SU-DHL-6 (cell line): ENCODE measurements at regions not wholly inside any gene's neighbourhood (a gene's known extent, or its start where the extent isn't known, plus 50 kb on each side); places are given as distances from the start of the nearest gene placed in this dataset.

Experiments
- H2AFZ ChIP-seq: fragments of 200-600 bp; sonication (generic); 2 replicates; pipeline ENCODE4 v1.6.1; 2014; ENCODE audit warnings: low read depth, mild to moderate bottlenecking, moderate library complexity, mixed read lengths, antibody characterized with exemption, low read length; ENCODE audit not compliant: severe bottlenecking
- H3F3A ChIP-seq: fragments of 200-600 bp; shearing (Covaris generic); 2 replicates; pipeline ENCODE4 v1.6.0; 2016; ENCODE audit warnings: antibody characterized with exemption, mild to moderate bottlenecking; ENCODE audit not compliant: insufficient read depth
- H3K27ac ChIP-seq: fragments of 200-600 bp; sonication (generic); 2 replicates; pipeline ENCODE4 v1.5.1; 2016; ENCODE audit warnings: low read depth, mild to moderate bottlenecking, low read length, moderate library complexity, mixed read lengths
- H3K27me3 ChIP-seq: fragments of 200-600 bp; sonication (generic), shearing (Covaris generic); 2 replicates; pipeline ENCODE4 v1.6.0; 2014; ENCODE audit warnings: mild to moderate bottlenecking, low read length
- H3K36me3 ChIP-seq: fragments of 200-600 bp; sonication (generic); 2 replicates; pipeline ENCODE4 v1.6.1; 2014; ENCODE audit warnings: mild to moderate bottlenecking, low read length, mixed read lengths
- H3K4me2 ChIP-seq: fragments of 300-600, 200-600 bp; shearing (Covaris generic), sonication (generic); 2 replicates; pipeline ENCODE4 v1.6.0; 2014; ENCODE audit warnings: low read length, low read depth, mild to moderate bottlenecking; ENCODE audit not compliant: poor library complexity, severe bottlenecking
- H3K4me3 ChIP-seq: fragments of 200-600 bp; sonication (generic); 2 replicates; pipeline ENCODE4 v1.5.1; 2014; ENCODE audit warnings: antibody characterized with exemption, low read length, mild to moderate bottlenecking, mixed read lengths; ENCODE audit not compliant: insufficient read depth, poor library complexity, severe bottlenecking
- H3K79me2 ChIP-seq: fragments of 200-600 bp; sonication (generic); 2 replicates; pipeline ENCODE4 v1.6.1; 2014; ENCODE audit warnings: mild to moderate bottlenecking, low read length, moderate library complexity; ENCODE audit not compliant: insufficient read depth
- H3K9ac ChIP-seq: fragments of 200-600 bp; sonication (generic); 2 replicates; pipeline ENCODE4 v1.7.0; 2014; ENCODE audit warnings: mild to moderate bottlenecking, low read length
- H3K9me2 ChIP-seq: fragments of 200-600 bp; sonication (generic); replicated peaks from 2 replicates; pipeline ENCODE4 v1.6.1; 2014; ENCODE audit warnings: low read length; ENCODE audit not compliant: insufficient read depth
- H3K9me3 ChIP-seq: fragments of 200-600 bp; sonication (generic); 2 replicates; pipeline ENCODE4 v1.6.1; 2014; ENCODE audit warnings: low read length, mixed read lengths; ENCODE audit not compliant: insufficient read depth
- H4K20me1 ChIP-seq: fragments of 200-600 bp; sonication (generic); 2 replicates; pipeline ENCODE4 v1.6.1; 2014; ENCODE audit warnings: low read depth, mild to moderate bottlenecking, antibody characterized with exemption, low read length, moderate library complexity, mixed read lengths
- EZH2phosphoT487 ChIP-seq: fragments of 200-600 bp; sonication (generic), shearing (Covaris generic); conservative IDR thresholded peaks from 2 replicates; pipeline ENCODE4 v1.6.1; 2018; ENCODE audit warnings: mild to moderate bottlenecking, antibody characterized with exemption, low read length, moderate library complexity, mixed read lengths
- TF ChIP-seq, protein P1 (sequence below): fragments of 200-600 bp; sonication (generic); IDR thresholded peaks from one replicate; pipeline ENCODE4 v1.5.1; 2017; ENCODE audit warnings: antibody characterized with exemption, mild to moderate bottlenecking, low read length, moderate library complexity; ENCODE audit not compliant: insufficient read depth, poor library complexity, severe bottlenecking

DNA sequence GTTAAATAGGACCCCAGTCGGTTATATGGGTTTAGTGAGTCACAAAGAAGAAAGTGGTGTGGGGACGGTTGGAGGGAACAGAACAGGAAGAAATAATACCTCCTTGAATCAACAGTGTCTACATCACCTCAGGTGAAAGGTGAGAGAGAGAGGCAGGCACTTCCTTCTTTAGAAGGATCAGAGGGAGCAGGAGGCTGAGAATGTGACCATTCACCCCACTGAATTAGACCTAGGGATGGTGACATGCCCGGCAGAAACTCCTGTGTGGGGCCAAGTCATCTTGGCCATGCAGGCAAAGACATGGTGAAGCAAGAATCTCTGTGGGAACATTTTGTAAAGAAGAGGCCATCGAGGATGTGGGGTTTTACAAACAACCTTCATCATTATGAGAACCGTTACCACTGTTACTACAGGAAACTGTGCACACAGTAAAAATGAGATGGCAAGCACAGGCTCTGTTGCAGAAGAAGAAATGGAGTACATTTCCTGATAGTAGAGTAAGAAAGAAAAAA, 1196.9 kb downstream of the VRK1 start:
- no peak overlapping the region for H3K27ac ChIP-seq
- no peaks in the 10 kb centered on the region for H3K79me2 ChIP-seq
- no peak overlapping the region for H2AFZ ChIP-seq
- no peak overlapping the region for H3K4me3 ChIP-seq
- no peaks in the 10 kb centered on the region for H4K20me1 ChIP-seq
- H3F3A ChIP-seq: no peaks in the 10 kb centered on the region
- H3K36me3 ChIP-seq: no peaks in the 10 kb centered on the region
- no peaks in the 10 kb centered on the region for H3K9me2 ChIP-seq
- H3K27me3 ChIP-seq: no peaks in the 10 kb centered on the region
- H3K9me3 ChIP-seq: no peaks in the 10 kb centered on the region
- H3K4me2 ChIP-seq: no peak overlapping the region
- H3K9ac ChIP-seq: no peak overlapping the region
- TF ChIP-seq, protein P1, sequence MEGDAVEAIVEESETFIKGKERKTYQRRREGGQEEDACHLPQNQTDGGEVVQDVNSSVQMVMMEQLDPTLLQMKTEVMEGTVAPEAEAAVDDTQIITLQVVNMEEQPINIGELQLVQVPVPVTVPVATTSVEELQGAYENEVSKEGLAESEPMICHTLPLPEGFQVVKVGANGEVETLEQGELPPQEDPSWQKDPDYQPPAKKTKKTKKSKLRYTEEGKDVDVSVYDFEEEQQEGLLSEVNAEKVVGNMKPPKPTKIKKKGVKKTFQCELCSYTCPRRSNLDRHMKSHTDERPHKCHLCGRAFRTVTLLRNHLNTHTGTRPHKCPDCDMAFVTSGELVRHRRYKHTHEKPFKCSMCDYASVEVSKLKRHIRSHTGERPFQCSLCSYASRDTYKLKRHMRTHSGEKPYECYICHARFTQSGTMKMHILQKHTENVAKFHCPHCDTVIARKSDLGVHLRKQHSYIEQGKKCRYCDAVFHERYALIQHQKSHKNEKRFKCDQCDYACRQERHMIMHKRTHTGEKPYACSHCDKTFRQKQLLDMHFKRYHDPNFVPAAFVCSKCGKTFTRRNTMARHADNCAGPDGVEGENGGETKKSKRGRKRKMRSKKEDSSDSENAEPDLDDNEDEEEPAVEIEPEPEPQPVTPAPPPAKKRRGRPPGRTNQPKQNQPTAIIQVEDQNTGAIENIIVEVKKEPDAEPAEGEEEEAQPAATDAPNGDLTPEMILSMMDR: no peak
- TF ChIP-seq EZH2phosphoT487: no peak

DNA sequence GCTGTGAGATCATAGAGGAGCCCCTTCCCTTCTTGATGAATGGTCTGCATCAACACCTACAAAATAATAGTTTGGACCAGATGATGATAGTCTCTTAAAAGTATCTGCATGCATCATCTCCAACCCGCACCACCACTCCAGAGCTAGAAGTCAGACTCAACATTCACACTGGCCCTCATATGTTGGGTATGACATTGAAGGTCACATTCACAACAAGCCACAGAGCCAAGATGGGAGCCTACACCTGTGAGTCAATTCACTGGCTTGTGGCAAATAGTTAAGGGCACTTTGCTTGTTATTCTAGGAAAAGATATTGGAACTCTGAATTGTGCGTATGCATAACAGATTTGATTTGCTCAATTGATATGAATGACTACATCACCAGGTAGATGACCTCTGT, 1197.9 kb downstream of the VRK1 start:
- H3K36me3 ChIP-seq: no peaks in the 10 kb centered on the region
- no peak overlapping the region for H3K9ac ChIP-seq
- no peak overlapping the region for H3K4me3 ChIP-seq
- H3K9me3 ChIP-seq: no peaks in the 10 kb centered on the region
- H3K27ac ChIP-seq: no peak overlapping the region
- H3K4me2 ChIP-seq: no peak overlapping the region
- no peaks in the 10 kb centered on the region for H4K20me1 ChIP-seq
- TF ChIP-seq EZH2phosphoT487: no peak
- TF ChIP-seq, protein P1: no peak
- no peaks in the 10 kb centered on the region for H3K9me2 ChIP-seq
- H3K79me2 ChIP-seq: no peaks in the 10 kb centered on the region
- H3F3A ChIP-seq: no peaks in the 10 kb centered on the region
- no peaks in the 10 kb centered on the region for H3K27me3 ChIP-seq
- H2AFZ ChIP-seq: no peak overlapping the region

DNA sequence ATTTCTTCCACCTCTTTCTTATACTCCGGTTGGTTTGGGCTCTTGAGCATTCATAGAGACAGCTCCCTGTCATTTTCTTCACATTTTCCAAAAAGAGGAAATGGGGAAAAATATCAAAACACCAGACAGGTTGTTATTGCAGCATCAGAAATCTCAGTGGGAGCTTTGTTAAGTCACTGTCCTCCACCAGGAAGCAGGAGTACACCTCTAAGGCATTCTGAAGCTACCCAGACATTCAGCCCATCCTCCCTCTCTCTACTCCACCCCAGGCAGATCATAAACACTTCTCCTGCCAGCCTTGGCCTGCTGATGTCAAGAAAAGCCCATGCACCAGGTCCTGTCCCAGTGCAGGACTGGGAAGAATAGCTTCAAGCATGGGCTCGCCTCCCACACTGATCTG, 1198.3 kb downstream of the VRK1 start:
- Histone ChIP-seq H3K27me3 (no peaks in the 10 kb centered on the region), H3K9ac (no peak overlapping the region), H4K20me1 (no peaks in the 10 kb centered on the region), H3F3A (no peaks in the 10 kb centered on the region), H3K4me3 (no peak overlapping the region), H3K9me3 (no peaks in the 10 kb centered on the region), H3K36me3 (no peaks in the 10 kb centered on the region), H3K27ac (no peak overlapping the region), H3K79me2 (no peaks in the 10 kb centered on the region), H3K9me2 (no peaks in the 10 kb centered on the region), H2AFZ (no peak overlapping the region), H3K4me2 (no peak overlapping the region)
- TF ChIP-seq, protein P1: no peak
- no peak for TF ChIP-seq EZH2phosphoT487
